Stimulated activated CD8-positive, alpha-beta memory T cell treated with anti-CD3 and anti-CD28 coated beads, Interleukin-2, amount 100 ng/mL, for 1 hour (primary cell): ENCODE measurements at regions not wholly inside any gene's neighbourhood (a gene's known extent, or its start where the extent isn't known, plus 50 kb on each side); places are given as distances from the start of the nearest gene placed in this dataset.
"Not testable (repeated sequence)": the region's sequence is repeated elsewhere in the genome, so short reads cannot be mapped to it uniquely, and the experiment has no call there.

Experiments used
- DNase-seq, 2 donors: peaks; one replicate each; pipeline ENCODE4 v3.0.0-alpha.2; 2020; ENCODE audit warnings: low read depth in 2 of 2

GRCh38 chr13:80962173-80962572 lies 621.2 kb upstream of the SPRY2 start:
- no peak for DNase-seq

DNA sequence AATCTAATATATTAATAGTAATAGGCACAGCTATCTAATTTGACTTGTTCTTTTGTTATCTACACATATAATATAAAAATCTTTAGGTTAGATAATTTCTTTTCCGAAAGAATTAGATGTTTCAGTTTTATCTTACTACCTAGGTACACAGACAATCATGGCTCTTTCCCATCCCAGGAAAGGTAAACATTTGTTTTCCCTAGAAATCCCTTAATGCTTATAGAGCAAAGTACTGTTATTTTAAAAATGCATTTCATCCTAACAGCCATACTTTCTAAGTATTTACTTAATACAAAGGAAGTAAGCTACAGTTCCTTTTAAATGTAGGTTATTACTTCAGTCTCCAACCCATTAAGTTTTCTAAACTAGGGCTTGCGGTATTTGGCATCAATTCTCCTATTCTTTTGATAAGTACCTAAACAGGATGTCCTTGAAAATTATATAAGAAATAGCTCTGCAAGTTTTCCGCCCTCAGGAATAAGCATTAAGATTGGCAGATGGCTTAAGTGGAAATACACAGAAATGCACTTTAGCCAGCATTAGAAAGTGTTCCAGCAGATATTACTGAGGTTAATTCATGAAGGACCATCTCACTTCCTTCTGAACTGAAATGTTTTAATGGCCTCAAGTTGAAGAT lies 616.2 kb upstream of the SPRY2 start:
- no peak for DNase-seq

GRCh38 chr13:80955501-80955900 lies 614.6 kb upstream of the SPRY2 start:
- DNase-seq: no peak

DNA sequence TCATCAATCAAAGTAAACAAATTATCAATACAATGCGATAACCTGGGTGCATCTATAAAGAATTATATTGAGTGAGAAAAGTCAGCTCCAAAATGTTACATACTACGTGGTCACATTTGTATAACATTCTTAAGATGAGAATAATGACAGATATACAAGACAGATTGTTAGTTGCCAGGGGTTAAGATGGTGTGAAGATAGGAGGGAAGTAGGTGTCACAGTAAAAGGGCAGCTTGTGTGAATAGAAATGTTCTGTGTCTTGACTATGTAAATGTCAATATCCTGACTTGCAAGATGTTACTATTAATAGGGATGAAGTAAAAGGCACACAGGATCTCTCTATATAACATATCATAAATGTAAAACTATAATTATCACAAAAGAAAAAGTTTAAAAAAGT lies 611.2 kb upstream of the SPRY2 start:
- no peak for DNase-seq

DNA sequence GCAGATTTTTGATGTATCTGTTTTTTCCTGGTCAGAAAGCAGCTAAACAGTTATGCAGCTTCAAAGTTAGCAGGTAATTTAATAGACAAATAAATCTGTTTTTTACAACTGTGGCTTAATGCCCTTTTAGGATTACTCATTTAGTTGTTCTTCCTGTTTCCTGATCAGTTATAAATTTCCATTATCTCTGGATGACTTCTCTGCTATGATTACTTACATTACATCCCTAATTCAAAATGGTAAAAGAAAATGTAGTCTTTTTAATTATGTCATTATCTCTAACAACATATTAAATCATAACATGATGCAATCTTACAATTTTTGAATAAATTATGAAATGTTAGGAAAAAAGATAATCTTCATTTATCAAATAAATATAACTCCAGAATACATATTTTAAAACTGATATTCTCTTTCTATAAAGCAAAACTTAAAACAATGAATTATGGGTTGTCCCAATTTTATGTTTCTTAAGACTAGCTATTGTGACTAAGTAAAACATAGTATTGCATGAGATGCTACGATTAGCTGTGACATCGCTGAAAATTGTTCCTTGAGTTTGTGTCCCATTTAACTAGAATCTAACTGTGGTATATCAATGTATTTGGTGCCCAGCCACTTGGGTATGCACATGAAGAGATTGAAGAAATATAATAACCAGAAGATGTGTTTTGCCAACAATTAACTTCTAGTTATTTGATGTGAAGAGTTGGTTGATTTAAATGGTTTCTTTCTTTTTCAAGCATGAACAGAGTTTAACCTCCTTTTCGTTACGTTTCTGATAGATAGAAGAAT lies 605.3 kb upstream of the SPRY2 start:
- no peak for DNase-seq

- DNase-seq: no peak
Measured at GRCh38 chr13:80945328-80945727, 604.4 kb upstream of the SPRY2 start.

GRCh38 chr13:80939581-80939980 lies 598.7 kb upstream of the SPRY2 start:
- no peak for DNase-seq

- DNase-seq: no peak
Measured at GRCh38 chr13:80931766-80932165, 590.8 kb upstream of the SPRY2 start.

DNA sequence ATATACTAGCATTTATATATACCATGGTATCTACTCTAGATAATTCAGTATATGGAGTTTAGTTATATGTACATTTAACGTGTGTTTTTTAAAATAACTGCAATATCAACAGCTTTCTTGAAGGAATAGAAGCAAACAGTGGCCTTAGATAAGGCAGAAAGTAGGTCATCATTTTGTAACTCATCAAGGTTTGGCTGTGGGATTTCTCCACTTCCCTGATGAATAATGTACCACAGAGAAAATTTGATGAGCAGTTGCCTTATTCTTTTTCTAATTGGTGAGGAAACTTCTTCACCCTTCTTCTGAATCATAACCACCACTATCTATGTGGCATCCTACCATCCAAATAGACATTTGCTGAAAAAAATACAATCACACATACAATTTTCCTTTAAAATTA lies 590.2 kb upstream of the SPRY2 start:
- DNase-seq: no peak

DNA sequence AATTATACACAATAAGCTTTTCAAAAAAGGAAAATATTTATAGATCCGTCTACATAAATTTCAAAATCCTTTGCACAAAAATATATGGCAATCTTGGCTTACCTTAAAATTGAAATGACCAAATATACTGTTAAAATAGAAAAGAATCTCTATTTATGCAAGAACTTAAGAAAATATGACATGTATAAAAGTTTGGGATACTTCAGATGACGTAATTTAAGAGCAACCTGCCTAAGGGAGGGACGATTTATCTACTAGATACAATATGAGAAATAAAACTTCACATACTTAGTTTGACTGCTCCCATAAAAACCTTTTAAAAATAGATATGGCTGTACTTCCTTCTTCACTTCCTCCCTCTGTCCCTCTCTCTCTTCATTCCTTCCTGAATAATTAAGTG lies 587.3 kb upstream of the SPRY2 start:
- no peak for DNase-seq

GRCh38 chr13:80926024-80926423 lies 585.1 kb upstream of the SPRY2 start:
- DNase-seq: not testable (repeated sequence)

DNA sequence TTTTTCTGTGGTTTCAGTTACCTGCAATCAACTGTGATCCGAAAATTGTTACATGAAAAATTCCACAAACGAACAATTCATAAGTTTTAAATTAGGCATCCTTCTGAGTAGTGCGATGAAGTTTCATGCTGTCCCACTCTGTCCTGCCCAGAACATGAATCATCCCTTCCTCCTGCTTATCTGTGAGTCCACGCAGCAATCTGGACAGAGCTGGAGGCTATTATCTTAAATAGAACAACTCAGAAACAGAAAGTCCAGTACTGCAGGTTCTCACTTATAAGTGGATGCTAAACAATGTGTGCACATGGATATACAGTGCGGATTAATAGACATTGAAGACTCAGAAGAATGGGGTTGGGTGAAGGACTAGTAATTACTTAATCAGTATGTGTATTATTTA lies 583.7 kb upstream of the SPRY2 start:
- DNase-seq: no peak

DNA sequence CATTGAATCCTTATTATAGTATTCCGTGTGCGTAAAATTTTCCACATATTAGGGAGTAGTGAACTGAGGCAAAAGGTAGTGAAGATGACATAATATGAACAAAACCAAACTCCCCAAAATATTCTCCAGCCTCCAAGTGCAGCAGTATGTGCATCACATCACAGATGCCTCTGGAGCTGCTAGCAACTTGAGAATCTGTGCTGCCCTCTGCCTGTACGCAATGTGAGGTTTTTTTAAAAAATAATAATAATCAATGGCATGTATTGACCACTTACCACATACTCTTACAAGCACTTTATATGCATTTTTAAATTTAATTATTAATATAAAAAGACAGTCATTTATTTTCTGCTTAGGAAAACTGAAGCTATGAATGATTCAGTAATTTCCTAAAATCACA lies 583.0 kb upstream of the SPRY2 start:
- no peak for DNase-seq

GRCh38 chr13:80921971-80922370 lies 581.0 kb upstream of the SPRY2 start:
- DNase-seq: no peak

GRCh38 chr13:80921541-80921940 lies 580.6 kb upstream of the SPRY2 start:
- no peak for DNase-seq

DNA sequence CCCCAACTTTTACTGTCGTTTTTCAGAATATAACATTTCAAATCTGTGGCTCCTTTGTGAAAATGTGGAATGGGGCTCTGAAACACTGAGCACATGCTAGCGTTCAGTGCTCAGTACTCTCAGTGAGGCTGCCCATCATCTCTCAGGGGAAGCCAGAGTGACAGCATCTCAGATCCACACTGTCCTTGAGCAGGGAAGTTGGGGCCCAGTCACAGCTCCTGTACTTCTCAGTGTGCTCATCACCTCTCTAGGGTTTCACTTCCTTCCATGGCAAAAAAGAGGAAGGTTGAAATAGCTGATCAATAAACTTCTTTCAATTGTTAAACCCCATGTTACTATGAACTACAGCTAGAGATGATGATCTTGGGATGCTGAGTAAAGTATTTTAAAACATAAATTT lies 565.9 kb upstream of the SPRY2 start:
- no peak for DNase-seq

GRCh38 chr13:80904386-80904785 lies 563.5 kb upstream of the SPRY2 start:
- no peak for DNase-seq

DNA sequence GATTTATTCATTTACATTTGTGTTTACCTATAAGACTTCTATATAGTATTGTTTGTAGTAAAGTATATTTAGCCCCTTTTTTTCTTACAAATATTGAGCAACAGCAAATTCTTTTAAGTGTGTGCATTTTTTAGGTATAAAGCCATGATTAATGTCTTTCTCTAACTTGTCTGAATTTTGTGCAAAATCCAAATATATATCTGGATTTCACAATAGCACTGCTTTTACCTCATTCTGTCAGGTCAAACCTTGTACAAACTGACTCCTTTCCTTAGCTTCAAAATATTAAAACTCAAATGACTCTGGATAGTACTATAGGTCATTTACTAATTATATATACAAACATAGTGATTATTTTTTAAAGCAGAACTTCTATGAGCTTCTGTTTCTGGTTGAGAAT lies 563.0 kb upstream of the SPRY2 start:
- no peak for DNase-seq

- DNase-seq: no peak
Measured at GRCh38 chr13:80901530-80901929, 560.6 kb upstream of the SPRY2 start.

- no peak for DNase-seq
Measured at GRCh38 chr13:80901111-80901510, 560.2 kb upstream of the SPRY2 start.

DNA sequence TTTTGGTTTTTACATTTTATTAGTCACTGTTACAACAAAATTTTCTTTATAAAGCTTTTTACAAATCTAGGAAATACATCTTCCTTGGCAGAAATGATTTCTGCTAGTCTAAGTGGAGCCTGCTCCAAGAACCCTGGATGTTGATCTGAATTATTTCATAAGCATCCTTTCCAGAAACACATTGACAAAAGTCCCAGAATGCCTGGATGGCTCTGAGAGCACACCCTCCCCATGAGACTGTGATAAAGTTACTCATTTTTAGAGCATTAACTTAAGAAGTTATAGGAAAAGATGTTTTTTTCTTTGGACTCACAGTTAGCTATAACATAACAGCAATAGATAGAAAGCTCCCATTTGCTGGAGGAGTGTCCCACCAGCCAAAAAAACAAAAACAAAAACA lies 559.6 kb upstream of the SPRY2 start:
- DNase-seq: no peak

DNA sequence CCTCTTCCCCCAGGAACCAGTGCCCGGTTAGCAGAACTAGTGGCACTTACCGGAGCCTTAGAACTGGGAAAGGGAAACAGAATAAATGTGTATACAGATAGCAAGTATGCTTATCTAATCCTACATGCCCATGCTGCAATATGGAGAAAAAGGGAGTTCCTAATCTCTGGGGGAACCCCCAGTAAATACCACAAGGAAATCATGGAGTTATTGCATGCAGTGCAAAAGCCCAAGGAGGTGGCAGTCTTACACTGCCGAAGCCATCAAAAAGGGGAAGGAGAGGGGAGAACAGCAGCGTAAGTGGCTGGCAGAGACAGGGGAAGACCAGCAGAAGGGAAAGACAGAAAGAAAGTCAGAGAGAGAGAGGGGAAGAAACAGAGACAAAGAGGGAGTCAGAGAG lies 556.7 kb upstream of the SPRY2 start:
- not testable (repeated sequence) for DNase-seq

DNA sequence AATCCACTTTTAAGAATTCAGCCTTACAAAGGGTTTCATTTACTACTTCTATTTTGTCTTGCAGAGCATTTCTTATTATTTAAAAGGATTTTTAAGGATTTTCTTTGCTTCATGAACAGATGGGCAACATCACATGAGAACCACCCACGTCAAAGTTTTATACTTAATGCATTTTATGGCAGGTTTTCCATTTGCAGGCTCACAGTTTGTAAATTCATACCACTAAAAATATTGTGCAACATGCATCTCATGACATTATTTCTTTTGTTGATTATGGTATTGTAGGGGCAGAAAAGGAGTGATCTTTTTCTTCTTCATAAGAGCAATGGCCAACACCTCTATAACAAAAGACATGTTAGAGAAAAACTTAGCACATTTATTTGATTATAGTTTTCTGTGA lies 554.0 kb upstream of the SPRY2 start:
- no peak for DNase-seq

- DNase-seq: no peak
Measured at GRCh38 chr13:80889829-80890228, 548.9 kb upstream of the SPRY2 start.
